K562 (cell line): ENCODE measurements at regions not wholly inside any gene's neighbourhood (a gene's known extent, or its start where the extent isn't known, plus 50 kb on each side); places are given as distances from the start of the nearest gene placed in this dataset.

Experiments
- CCAR2 ChIP-seq: fragments of 200-400 bp; formaldehyde crosslinking; IDR thresholded peaks from 2 replicates; pipeline ENCODE4 v1.6.1; 2017; ENCODE audit warnings: mild to moderate bottlenecking, low read depth, low read length
- CHD1 ChIP-seq: fragments of 200-600 bp; sonication (generic); IDR thresholded peaks from one replicate; pipeline ENCODE4 v1.6.1; 2012; ENCODE audit warnings: mild to moderate bottlenecking, moderate library complexity, low read length, inconsistent platforms
- ELF4 ChIP-seq: fragments of 450-650 bp; formaldehyde crosslinking; IDR thresholded peaks from 2 replicates; pipeline ENCODE4 v1.4.0; 2022; ENCODE audit warnings: missing genetic modification characterization
- FOXK2 ChIP-seq, 2 experiments: fragments of 450-650 bp; IDR thresholded peaks in 1 of 2; conservative IDR thresholded peaks in 1 of 2; 2 replicates each; pipeline ENCODE4 v1.6.1; 2016; ENCODE audit warnings: low read depth in 2 of 2, mild to moderate bottlenecking in 1 of 2
- GABPA ChIP-seq: fragments of 200-800 bp; sonication (Bioruptor generic); conservative IDR thresholded peaks from 2 replicates; pipeline ENCODE4 v1.6.1; 2016; ENCODE audit warnings: low read depth, missing genetic modification characterization, missing compliant biosample characterization
- NFYB ChIP-seq: IDR thresholded peaks from 2 replicates; pipeline ENCODE4 v1.6.1; 2011; ENCODE audit warnings: mild to moderate bottlenecking, moderate library complexity; ENCODE audit not compliant: insufficient read length; ENCODE audit errors: extremely low read depth
- ZBED1 ChIP-seq: IDR thresholded peaks from 2 replicates; pipeline ENCODE4 v1.6.1; 2014
- ZNF354B ChIP-seq: fragments of 250-450 bp; sonication (Bioruptor Pico); IDR thresholded peaks from 2 replicates; pipeline ENCODE4 v1.4.0; 2020
- TF ChIP-seq, protein P1 (sequence below), 3 experiments: IDR thresholded peaks in 2 of 3; conservative IDR thresholded peaks in 1 of 3; 2 replicates each; pipeline ENCODE4 v1.5.1; 2011 to 2012; ENCODE audit warnings: low read length in 3 of 3, mild to moderate bottlenecking in 3 of 3, control low read depth in 2 of 3, improper control_type of control experiment in 1 of 3, inconsistent platforms in 1 of 3, low read depth in 1 of 3, mixed read lengths in 1 of 3, moderate library complexity in 1 of 3; ENCODE audit not compliant: insufficient read depth in 2 of 3

DNA sequence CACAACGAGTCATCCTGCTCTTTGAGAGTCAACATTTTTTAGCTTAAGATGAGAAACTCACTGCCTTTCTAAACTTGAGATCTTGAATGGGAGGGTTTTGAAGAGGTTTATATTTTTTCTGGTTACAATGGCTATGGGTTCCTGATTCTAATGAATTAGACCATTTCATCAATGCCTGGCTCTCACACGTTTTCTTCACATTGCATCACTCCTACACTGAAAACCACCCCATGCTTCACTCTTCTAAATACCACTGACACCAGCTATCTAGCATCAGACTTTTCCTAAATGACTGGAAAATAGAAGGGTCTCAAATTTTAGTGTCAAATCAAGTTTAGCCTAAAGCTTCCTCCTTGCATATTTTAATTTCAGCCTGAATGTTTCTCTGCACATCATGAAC is 606.1 kb upstream of the USP24 start:
- no peak for TF ChIP-seq FOXK2 (conservative IDR thresholded peaks at IDR 0.05 in 1 of 2, IDR thresholded peaks at IDR 0.05 in 1 of 2; ENCODE audit: low read depth in 2 of 2)
- TF ChIP-seq, protein P1, sequence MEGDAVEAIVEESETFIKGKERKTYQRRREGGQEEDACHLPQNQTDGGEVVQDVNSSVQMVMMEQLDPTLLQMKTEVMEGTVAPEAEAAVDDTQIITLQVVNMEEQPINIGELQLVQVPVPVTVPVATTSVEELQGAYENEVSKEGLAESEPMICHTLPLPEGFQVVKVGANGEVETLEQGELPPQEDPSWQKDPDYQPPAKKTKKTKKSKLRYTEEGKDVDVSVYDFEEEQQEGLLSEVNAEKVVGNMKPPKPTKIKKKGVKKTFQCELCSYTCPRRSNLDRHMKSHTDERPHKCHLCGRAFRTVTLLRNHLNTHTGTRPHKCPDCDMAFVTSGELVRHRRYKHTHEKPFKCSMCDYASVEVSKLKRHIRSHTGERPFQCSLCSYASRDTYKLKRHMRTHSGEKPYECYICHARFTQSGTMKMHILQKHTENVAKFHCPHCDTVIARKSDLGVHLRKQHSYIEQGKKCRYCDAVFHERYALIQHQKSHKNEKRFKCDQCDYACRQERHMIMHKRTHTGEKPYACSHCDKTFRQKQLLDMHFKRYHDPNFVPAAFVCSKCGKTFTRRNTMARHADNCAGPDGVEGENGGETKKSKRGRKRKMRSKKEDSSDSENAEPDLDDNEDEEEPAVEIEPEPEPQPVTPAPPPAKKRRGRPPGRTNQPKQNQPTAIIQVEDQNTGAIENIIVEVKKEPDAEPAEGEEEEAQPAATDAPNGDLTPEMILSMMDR (IDR thresholded peaks at IDR 0.05 in 2 of 3, conservative IDR thresholded peaks at IDR 0.05 in 1 of 3; ENCODE audit: insufficient read depth in 2 of 3, low read depth in 1 of 3, low read length in 3 of 3): no peak
- TF ChIP-seq ZNF354B: no peak
- no peak for TF ChIP-seq ELF4 (CRISPR knock-in tag)
- no peak for TF ChIP-seq GABPA (tag)
- no peak for TF ChIP-seq ZBED1
- TF ChIP-seq CCAR2: no peak
- TF ChIP-seq CHD1: no peak
- no peak for TF ChIP-seq NFYB
